Aorta (tissue), 5 donors: ENCODE measurements at regions not wholly inside any gene's neighbourhood (a gene's known extent, or its start where the extent isn't known, plus 50 kb on each side); places are given as distances from the start of the nearest gene placed in this dataset.
"Not testable (repeated sequence)": the region's sequence is repeated elsewhere in the genome, so short reads cannot be mapped to it uniquely, and the experiment has no call there.

Experiments
- ATAC-seq: fragments of 200-7000 bp; cut with Tn5 transposase; one replicate; pipeline ENCODE4 v1.9.1; 2022; ENCODE audit warnings: moderate library complexity; ENCODE audit not compliant: low FRiP score
- DNase-seq, 2 donors: peaks; one replicate each; pipeline ENCODE4 v3.0.0-alpha.2; 2020
- H3K27ac ChIP-seq, 2 donors: one replicate each; pipeline ENCODE4 v1.5.1; 2013; ENCODE audit warnings: low read length in 2 of 2, mild to moderate bottlenecking in 2 of 2, moderate library complexity in 2 of 2, control low read depth in 1 of 2, inconsistent platforms in 1 of 2, low read depth in 1 of 2
- H3K27me3 ChIP-seq, 2 donors: one replicate each; pipeline ENCODE4 v1.6.1; 2013; ENCODE audit warnings: control low read depth in 1 of 2, low read length in 1 of 2, mild to moderate bottlenecking in 1 of 2, moderate library complexity in 1 of 2; ENCODE audit not compliant: insufficient read depth in 2 of 2, control insufficient read depth in 1 of 2
- H3K36me3 ChIP-seq, 2 donors: one replicate each; pipeline ENCODE4 v1.6.1; 2013; ENCODE audit warnings: control low read depth in 1 of 2, low read length in 1 of 2, mild to moderate bottlenecking in 1 of 2; ENCODE audit not compliant: insufficient read depth in 2 of 2, control insufficient read depth in 1 of 2
- H3K4me1 ChIP-seq, 2 donors: one replicate each; pipeline ENCODE4 v1.6.1; 2013; ENCODE audit warnings: low read length in 2 of 2, control low read depth in 1 of 2, mild to moderate bottlenecking in 1 of 2, moderate library complexity in 1 of 2; ENCODE audit not compliant: insufficient read depth in 2 of 2, control insufficient read depth in 1 of 2
- H3K4me3 ChIP-seq, 2 donors: one replicate each; pipeline ENCODE4 v1.5.1; 2013; ENCODE audit warnings: low read length in 2 of 2, control low read depth in 1 of 2, mild to moderate bottlenecking in 1 of 2
- H3K9me3 ChIP-seq: one replicate; pipeline ENCODE4 v1.6.1; 2013; ENCODE audit warnings: mild to moderate bottlenecking, low read length; ENCODE audit not compliant: control insufficient read depth
- WGBS, 2 donors: extraction: QIAGEN DNeasy Blood & Tissue Kit; methylation state at CpG; one replicate each; pipeline ENCODE4 v1.1.7; 2013; 5-methylcytosine and 5-hydroxymethylcytosine counted together
- intact Hi-C, 2 donors: fragments of 100-400 bp; cut with DNase I; formaldehyde crosslinking; loops; one replicate each; pipeline versions ENCODE4 v1.14.2 to v1.15.0; 2022
- donor health status: healthy with polysubstance abuse.
- donor health status: Bipolar disorder and iron deficiency.
- donor health status: DM: no; HTN: no; CAD: no.
- donor health status: DM: no; HTN: no; CAD: no.
- donor health status: DM: yes; HTN: yes; CAD: no.

GRCh38 chr4:13825822-13826221, 198.3 kb upstream of the BOD1L1 start:
- intact Hi-C loops = not testable (repeated sequence)

GRCh38 chr4:13829457-13829856, 201.9 kb upstream of the BOD1L1 start:
- H3K36me3 ChIP-seq = no peaks in the 10 kb centered on the region
- no peaks in the 10 kb centered on the region for H3K27me3 ChIP-seq
- no peak overlapping the region for H3K4me3 ChIP-seq
- H3K27ac ChIP-seq = no peak overlapping the region
- intact Hi-C loops = no loop called here
- H3K4me1 ChIP-seq = no peaks in the 10 kb centered on the region
- no peak for ATAC-seq
- peaks cover 4% of the 10 kb centered on the region for H3K9me3 ChIP-seq
- no peak for DNase-seq
- WGBS, 2 donors = 57 to 67% methylated on average over 3 of the region's 3 CpGs

More at GRCh38 chr4:13825822-13826221, 198.3 kb upstream of the BOD1L1 start:
- ATAC-seq, DNase-seq, H3K4me3 ChIP-seq, H3K36me3 ChIP-seq, H3K27me3 ChIP-seq, H3K27ac ChIP-seq, H3K4me1 ChIP-seq: not testable (repeated sequence)
- peaks cover 11% of the 10 kb centered on the region for H3K9me3 ChIP-seq

- no peaks in the 10 kb centered on the region for H3K4me1 ChIP-seq
- H3K9me3 ChIP-seq = peaks cover 1% of the 10 kb centered on the region
- ATAC-seq (no peak), DNase-seq (no peak)
- H3K27me3 ChIP-seq = no peaks in the 10 kb centered on the region
- no peak overlapping the region for H3K4me3 ChIP-seq
- 70 to 75% methylated on average over 5 of the region's 5 CpGs for WGBS, 2 donors
- no peak overlapping the region for H3K27ac ChIP-seq
- intact Hi-C loops = no loop called here
- H3K36me3 ChIP-seq = no peaks in the 10 kb centered on the region
These were observed 202.9 kb upstream of the BOD1L1 start for GRCh38 chr4:13830449-13830848.

- 56 to 69% methylated on average over 4 of the region's 4 CpGs for WGBS, 2 donors
- H3K27ac ChIP-seq = no peak overlapping the region
- DNase-seq (no peak), ATAC-seq (no peak)
- no peaks in the 10 kb centered on the region for H3K36me3 ChIP-seq
- no peak overlapping the region for H3K4me3 ChIP-seq
- no peaks in the 10 kb centered on the region for H3K27me3 ChIP-seq
- H3K9me3 ChIP-seq = peaks cover 1% of the 10 kb centered on the region
- no peaks in the 10 kb centered on the region for H3K4me1 ChIP-seq
- intact Hi-C loops = no loop called here
These were observed 205.8 kb upstream of the BOD1L1 start for GRCh38 chr4:13833171-13833804.

GRCh38 chr4:13836946-13837912, 209.7 kb upstream of the BOD1L1 start:
- Histone ChIP-seq H3K27ac (no peak overlapping the region), H3K36me3 (no peaks in the 10 kb centered on the region), H3K4me1 (no peaks in the 10 kb centered on the region), H3K4me3 (no peak overlapping the region), H3K27me3 (no peaks in the 10 kb centered on the region), H3K9me3 (no peaks in the 10 kb centered on the region)
- ATAC-seq (no peak), DNase-seq (no peak)
- 21 to 32% methylated on average over 6 of the region's 6 CpGs for WGBS, 2 donors
- intact Hi-C loops = no loop called here

- H3K4me3 ChIP-seq = no peak overlapping the region
- ATAC-seq (no peak), DNase-seq (no peak)
- intact Hi-C loops = no loop called here
- H3K4me1 ChIP-seq = no peaks in the 10 kb centered on the region
- no peaks in the 10 kb centered on the region for H3K9me3 ChIP-seq
- H3K27me3 ChIP-seq = no peaks in the 10 kb centered on the region
- no peak overlapping the region for H3K27ac ChIP-seq
- 46 to 53% methylated on average over 12 of the region's 12 CpGs for WGBS, 2 donors
- H3K36me3 ChIP-seq = no peaks in the 10 kb centered on the region
These were observed 213.1 kb upstream of the BOD1L1 start for GRCh38 chr4:13840502-13841190.

- ATAC-seq (no peak), DNase-seq (no peak)
- 47 to 55% methylated on average over 1 of the region's 1 CpG for whole genome bisulfite sequencing, 2 donors
- H3K9me3 ChIP-seq = no peaks in the 10 kb centered on the region
- intact Hi-C loops = no loop called here
- H3K4me1 ChIP-seq = no peaks in the 10 kb centered on the region
- H3K27ac ChIP-seq = no peak overlapping the region
- no peaks in the 10 kb centered on the region for H3K36me3 ChIP-seq
- H3K4me3 ChIP-seq = no peak overlapping the region
- no peaks in the 10 kb centered on the region for H3K27me3 ChIP-seq
These were observed 217.2 kb upstream of the BOD1L1 start for GRCh38 chr4:13844740-13845139.

- Histone ChIP-seq H3K27me3 (no peaks in the 10 kb centered on the region), H3K4me1 (no peaks in the 10 kb centered on the region), H3K4me3 (no peak overlapping the region), H3K9me3 (no peaks in the 10 kb centered on the region), H3K27ac (no peak overlapping the region), H3K36me3 (no peaks in the 10 kb centered on the region)
- intact Hi-C loops = no loop called here
- ATAC-seq (no peak), DNase-seq (no peak)
- WGBS, 2 donors = 15 to 39% methylated on average over 2 of the region's 2 CpGs
These were observed 222.3 kb upstream of the BOD1L1 start for GRCh38 chr4:13849778-13850177.
